ENCODE measurements at regions not wholly inside any gene's neighbourhood (a gene's known extent, or its start where the extent isn't known, plus 50 kb on each side); places are given as distances from the start of the nearest gene placed in this dataset.

GRCh38 chr4:100060765-100061416 lies 110.8 kb upstream of the H2AZ1 start:
- DNase-seq: no peak
- TF ChIP-seq POLR2AphosphoS5 (IDR thresholded peaks at IDR 0.05) (no peak), EP300 (IDR thresholded peaks at IDR 0.05) (no peak), POLR2A (IDR thresholded peaks at IDR 0.05) (no peak), CTCF (IDR thresholded peaks at IDR 0.05) (no peak)
- no peaks in the 10 kb centered on the region for H3K4me1 ChIP-seq
- H3K27ac ChIP-seq: no peak overlapping the region
- H3K4me3 ChIP-seq: no peak overlapping the region
- no peaks in the 10 kb centered on the region for H3K9me3 ChIP-seq
- WGBS, 5 donors: 88 to 93% (median 91%) methylated on average over 5 of the region's 5 CpGs
- no peaks in the 10 kb centered on the region for H3K27me3 ChIP-seq
- intact Hi-C loops (cut with DNase I; ENCODE audit: low total_unique reads): no loop called here
- no peaks in the 10 kb centered on the region for H3K36me3 ChIP-seq

- intact Hi-C loops (cut with DNase I; ENCODE audit: low total_unique reads): no loop called here
Observed at GRCh38 chr4:100059467-100059866, 109.4 kb upstream of the H2AZ1 start.

GRCh38 chr4:100056701-100057100 lies 106.6 kb upstream of the H2AZ1 start:
- 75 to 87% (median 84%) methylated on average over 3 of the region's 3 CpGs for WGBS, 5 donors
- H3K9me3 ChIP-seq: no peaks in the 10 kb centered on the region
- intact Hi-C loops (cut with DNase I; ENCODE audit: low total_unique reads): no loop called here
- no peaks in the 10 kb centered on the region for H3K27me3 ChIP-seq
- TF ChIP-seq POLR2A (IDR thresholded peaks at IDR 0.05) (no peak), CTCF (IDR thresholded peaks at IDR 0.05) (no peak), POLR2AphosphoS5 (IDR thresholded peaks at IDR 0.05) (no peak), EP300 (IDR thresholded peaks at IDR 0.05) (no peak)
- DNase-seq: no peak
- no peaks in the 10 kb centered on the region for H3K36me3 ChIP-seq
- no peak overlapping the region for H3K27ac ChIP-seq
- no peaks in the 10 kb centered on the region for H3K4me1 ChIP-seq
- no peak overlapping the region for H3K4me3 ChIP-seq

More at GRCh38 chr4:100059467-100059866, 109.4 kb upstream of the H2AZ1 start:
- DNase-seq: no peak
- no peaks in the 10 kb centered on the region for H3K27me3 ChIP-seq
- no peak overlapping the region for H3K4me3 ChIP-seq
- no peaks in the 10 kb centered on the region for H3K9me3 ChIP-seq
- H3K36me3 ChIP-seq: no peaks in the 10 kb centered on the region
- no peak overlapping the region for H3K27ac ChIP-seq
- H3K4me1 ChIP-seq: no peaks in the 10 kb centered on the region
- WGBS, 5 donors: 89 to 94% (median 90%) methylated on average over 8 of the region's 8 CpGs
- TF ChIP-seq EP300 (IDR thresholded peaks at IDR 0.05) (no peak), POLR2A (IDR thresholded peaks at IDR 0.05) (no peak), CTCF (IDR thresholded peaks at IDR 0.05) (no peak)

GRCh38 chr4:100054071-100054470 lies 104.0 kb upstream of the H2AZ1 start:
- Histone ChIP-seq H3K27ac (no peak overlapping the region), H3K4me3 (no peak overlapping the region), H3K36me3 (no peaks in the 10 kb centered on the region), H3K4me1 (no peaks in the 10 kb centered on the region), H3K9me3 (no peaks in the 10 kb centered on the region), H3K27me3 (no peaks in the 10 kb centered on the region)
- intact Hi-C loops (cut with DNase I; ENCODE audit: low total_unique reads): no loop called here
- 77 to 86% (median 80%) methylated on average over 3 of the region's 3 CpGs for WGBS, 5 donors
- no peak for DNase-seq
- no peak for TF ChIP-seq CTCF (IDR thresholded peaks at IDR 0.05)
- TF ChIP-seq POLR2A (IDR thresholded peaks at IDR 0.05): no peak
- no peak for TF ChIP-seq POLR2AphosphoS5 (IDR thresholded peaks at IDR 0.05)
- TF ChIP-seq EP300 (IDR thresholded peaks at IDR 0.05): no peak
